A673 (cell line): ENCODE measurements at regions not wholly inside any gene's neighbourhood (a gene's known extent, or its start where the extent isn't known, plus 50 kb on each side); places are given as distances from the start of the nearest gene placed in this dataset.

Experiments used
- CTCF ChIP-seq: fragments of 300-800, 200-600 bp; sonication (generic); conservative IDR thresholded peaks from 2 replicates; pipeline ENCODE4 v1.5.1; 2017; ENCODE audit warnings: low read depth, mild to moderate bottlenecking, antibody characterized with exemption, low read length, moderate library complexity, mixed read lengths
- EZH2 ChIP-seq: fragments of 200-600 bp; sonication (generic); IDR thresholded peaks from 2 replicates; pipeline ENCODE4 v1.6.1; 2017; ENCODE audit warnings: borderline replicate concordance, low read depth, mild to moderate bottlenecking, mixed read lengths, antibody characterized with exemption, low read length; ENCODE audit not compliant: poor library complexity, severe bottlenecking

DNA sequence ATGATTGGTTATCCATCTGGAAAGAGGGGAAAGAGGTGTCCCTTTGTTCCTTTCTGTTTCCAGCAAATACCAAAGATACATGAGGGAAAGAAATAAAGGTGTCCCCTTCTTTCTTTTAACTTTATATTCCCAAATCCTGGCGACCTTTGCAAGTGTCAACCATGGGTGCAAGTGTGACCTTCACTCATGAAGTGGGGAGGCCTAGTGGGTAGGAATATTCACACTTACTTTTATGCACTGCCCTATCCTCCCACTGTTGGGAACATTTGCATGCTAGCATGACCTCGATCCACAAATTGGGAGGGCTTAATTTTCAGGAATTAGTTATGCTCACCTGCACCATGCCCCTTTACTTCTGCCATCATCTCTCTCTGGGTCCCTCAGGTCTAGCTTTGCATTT lies 70.2 kb upstream of the ZNF804A start:
- TF ChIP-seq CTCF (no peak), EZH2 (no peak)
